Stomach (tissue), 8 donors: ENCODE measurements at regions not wholly inside any gene's neighbourhood (a gene's known extent, or its start where the extent isn't known, plus 50 kb on each side); places are given as distances from the start of the nearest gene placed in this dataset.
"Not testable (repeated sequence)": the region's sequence is repeated elsewhere in the genome, so short reads cannot be mapped to it uniquely, and the experiment has no call there.

ENCODE experiments used
- DNase-seq, 2 donors: peaks; one replicate each; pipeline versions ENCODE4 v3.0.0 to v3.0.0-alpha.2; 2013 to 2019
- H3K27ac ChIP-seq, 5 donors: fragments of 200-600 bp in 4 of 5; sonication (generic) in 4 of 5; one replicate each; pipeline ENCODE4 v1.5.1; 2013 to 2019; ENCODE audit warnings: mild to moderate bottlenecking in 1 of 5, moderate library complexity in 1 of 5
- H3K27me3 ChIP-seq, 3 donors: fragments of 200-600 bp; sonication (generic); one replicate each; pipeline ENCODE4 v1.5.1; 2017 to 2019; ENCODE audit warnings: mixed run types in 1 of 3
- H3K36me3 ChIP-seq, 4 donors: fragments of 200-600 bp; sonication (generic); 1 replicate in 3 of 4; 2 replicates in 1 of 4; pipeline ENCODE4 v1.5.1; 2016 to 2019
- H3K4me1 ChIP-seq, 4 donors: fragments of 200-600 bp; sonication (generic); one replicate each; pipeline ENCODE4 v1.5.1; 2016 to 2019
- H3K4me3 ChIP-seq, 4 donors: fragments of 200-600 bp; sonication (generic) in 3 of 4; one replicate each; pipeline ENCODE4 v1.5.1; 2016 to 2019; ENCODE audit warnings: mild to moderate bottlenecking in 1 of 4
- H3K9me3 ChIP-seq, 4 donors: fragments of 200-600 bp; sonication (generic); one replicate each; pipeline ENCODE4 v1.5.1; 2016 to 2019
- EP300 ChIP-seq: sonication (generic); formaldehyde crosslinking; IDR thresholded peaks from one replicate; pipeline ENCODE4 v1.6.1; 2017; ENCODE audit warnings: antibody characterized with exemption
- POLR2A ChIP-seq, 4 donors: fragments of 450-650 bp; IDR thresholded peaks; one replicate each; pipeline ENCODE4 v1.6.1; 2016; ENCODE audit warnings: antibody characterized with exemption in 4 of 4, control low read depth in 2 of 4, mild to moderate bottlenecking in 1 of 4, moderate library complexity in 1 of 4
- POLR2AphosphoS5 ChIP-seq, 3 donors: sonication (generic); formaldehyde crosslinking; IDR thresholded peaks; one replicate each; pipeline ENCODE4 v1.6.1; 2016; ENCODE audit warnings: antibody characterized with exemption in 3 of 3
- WGBS, 5 donors: extraction: QIAGEN DNeasy Blood & Tissue Kit in 3 of 5; methylation state at CpG; one replicate each; pipeline versions ENCODE4 v1.1.5 to v1.1.7; 2013 to 2018; 5-methylcytosine and 5-hydroxymethylcytosine counted together
- intact Hi-C: fragments of 100-400 bp; cut with DNase I; formaldehyde crosslinking; loops from one replicate; pipeline ENCODE4 v1.15.1; 2023; ENCODE audit warnings: low total_unique reads
- TF ChIP-seq, protein P1 (sequence below), 7 experiments: fragments of 450-650 bp in 4 of 7; fragments of 200-600 bp in 3 of 7; sonication (generic) in 3 of 7; IDR thresholded peaks; one replicate each; pipeline ENCODE4 v1.5.1; 2016 to 2019; ENCODE audit warnings: antibody characterized with exemption in 7 of 7, control low read depth in 2 of 7, mild to moderate bottlenecking in 1 of 7
- donor health status: healthy with polysubstance abuse.
- donor health status: Bipolar disorder and iron deficiency.
- donor health status: healthy.

DNA sequence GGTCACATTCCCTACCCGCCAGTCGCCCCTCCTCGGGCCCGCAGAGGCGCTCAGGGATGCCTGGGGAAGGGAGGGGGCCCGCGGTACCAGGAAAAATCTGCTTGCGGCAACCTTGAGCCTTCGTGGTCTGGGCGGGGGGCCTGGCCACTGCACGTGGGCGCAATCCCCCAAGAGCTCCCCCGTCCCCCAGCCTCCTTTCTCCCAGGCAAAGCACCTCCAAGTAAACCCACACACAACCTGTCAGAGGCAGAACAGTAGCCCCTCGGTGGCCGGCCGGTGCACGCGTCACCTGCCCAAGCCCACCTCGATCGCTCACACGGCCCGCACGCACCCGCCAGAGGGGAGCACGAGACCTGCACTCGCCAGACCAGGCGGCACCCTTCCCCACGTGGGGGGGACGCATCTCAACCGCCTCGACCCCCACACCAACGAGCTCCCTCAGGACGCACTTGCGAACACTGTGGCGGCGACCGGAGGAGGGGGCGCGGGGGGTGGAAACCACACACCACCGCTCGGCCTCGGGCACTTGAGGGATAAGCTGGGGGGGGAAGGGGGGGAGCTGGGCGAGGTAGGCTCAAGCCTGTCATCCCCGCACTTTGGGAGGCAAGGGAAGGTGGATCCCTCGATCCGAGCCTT is 1955.7 kb upstream of the DEFB115 start:
- H3K27me3 ChIP-seq = peaks cover 0 to 12% (median 0%) of the 10 kb centered on the region in 3 donors
- peaks cover 0 to 78% (median 63%) of the 10 kb centered on the region in 4 donors for H3K9me3 ChIP-seq
- WGBS, 5 donors = 74 to 85% (median 82%) methylated on average over 45 to 46 of the region's 46 CpGs
- no peak for DNase-seq
- no peaks in the 10 kb centered on the region for H3K4me1 ChIP-seq
- no peak overlapping the region for H3K27ac ChIP-seq
- H3K36me3 ChIP-seq = no peaks in the 10 kb centered on the region
- TF ChIP-seq EP300 (no peak), POLR2AphosphoS5 (IDR thresholded peaks at IDR 0.05) (no peak), POLR2A (IDR thresholded peaks at IDR 0.05) (no peak)
- TF ChIP-seq, protein P1, sequence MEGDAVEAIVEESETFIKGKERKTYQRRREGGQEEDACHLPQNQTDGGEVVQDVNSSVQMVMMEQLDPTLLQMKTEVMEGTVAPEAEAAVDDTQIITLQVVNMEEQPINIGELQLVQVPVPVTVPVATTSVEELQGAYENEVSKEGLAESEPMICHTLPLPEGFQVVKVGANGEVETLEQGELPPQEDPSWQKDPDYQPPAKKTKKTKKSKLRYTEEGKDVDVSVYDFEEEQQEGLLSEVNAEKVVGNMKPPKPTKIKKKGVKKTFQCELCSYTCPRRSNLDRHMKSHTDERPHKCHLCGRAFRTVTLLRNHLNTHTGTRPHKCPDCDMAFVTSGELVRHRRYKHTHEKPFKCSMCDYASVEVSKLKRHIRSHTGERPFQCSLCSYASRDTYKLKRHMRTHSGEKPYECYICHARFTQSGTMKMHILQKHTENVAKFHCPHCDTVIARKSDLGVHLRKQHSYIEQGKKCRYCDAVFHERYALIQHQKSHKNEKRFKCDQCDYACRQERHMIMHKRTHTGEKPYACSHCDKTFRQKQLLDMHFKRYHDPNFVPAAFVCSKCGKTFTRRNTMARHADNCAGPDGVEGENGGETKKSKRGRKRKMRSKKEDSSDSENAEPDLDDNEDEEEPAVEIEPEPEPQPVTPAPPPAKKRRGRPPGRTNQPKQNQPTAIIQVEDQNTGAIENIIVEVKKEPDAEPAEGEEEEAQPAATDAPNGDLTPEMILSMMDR (IDR thresholded peaks at IDR 0.05) = no peak
- intact Hi-C loops = no loop called here
- no peak overlapping the region for H3K4me3 ChIP-seq

DNA sequence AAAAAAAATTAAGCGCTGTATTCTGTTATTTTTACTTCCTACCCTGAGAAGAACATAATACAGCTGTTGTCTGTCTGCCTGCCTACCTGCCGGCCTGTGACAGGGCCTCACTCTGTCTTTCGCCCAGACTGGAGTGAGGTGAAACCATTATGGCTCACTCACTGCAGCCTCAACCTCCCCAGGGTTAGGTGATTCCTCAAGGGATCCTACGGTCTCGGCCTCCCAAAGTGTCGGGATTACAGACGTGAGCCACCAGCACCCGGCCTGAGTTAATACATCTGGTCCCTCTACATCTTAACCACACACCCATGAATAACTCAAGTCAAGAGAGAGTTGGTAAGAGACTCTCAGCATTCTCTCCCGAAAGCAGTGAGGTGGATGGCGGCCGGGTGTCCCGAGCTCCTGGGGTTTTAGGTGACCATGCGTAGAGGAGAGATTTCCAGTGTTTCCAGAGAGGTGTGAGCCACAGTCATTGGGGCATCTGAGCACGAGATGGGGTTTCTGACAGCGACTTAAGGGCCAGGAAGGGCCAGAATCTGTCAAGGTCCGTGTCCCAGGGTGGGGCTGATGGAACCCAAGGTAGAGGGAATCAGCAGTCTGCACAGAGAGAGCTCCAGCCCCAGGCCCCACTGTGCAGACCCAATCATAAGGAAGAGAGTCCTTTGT is 1954.4 kb upstream of the DEFB115 start:
- TF ChIP-seq EP300 = no peak
- TF ChIP-seq, protein P1 (IDR thresholded peaks at IDR 0.05) = no peak
- no peak for TF ChIP-seq POLR2A (IDR thresholded peaks at IDR 0.05)
- TF ChIP-seq POLR2AphosphoS5 (IDR thresholded peaks at IDR 0.05) = no peak
- H3K9me3 ChIP-seq = peaks cover 0 to 65% (median 53%) of the 10 kb centered on the region in 4 donors
- intact Hi-C loops = no loop called here
- no peaks in the 10 kb centered on the region for H3K36me3 ChIP-seq
- no peak for DNase-seq
- no peak overlapping the region for H3K27ac ChIP-seq
- 69 to 73% (median 73%) methylated on average over 16 of the region's 16 CpGs for WGBS, 5 donors
- H3K4me1 ChIP-seq = no peaks in the 10 kb centered on the region
- H3K4me3 ChIP-seq = no peak overlapping the region
- peaks cover 0 to 16% (median 0%) of the 10 kb centered on the region in 3 donors for H3K27me3 ChIP-seq

DNA sequence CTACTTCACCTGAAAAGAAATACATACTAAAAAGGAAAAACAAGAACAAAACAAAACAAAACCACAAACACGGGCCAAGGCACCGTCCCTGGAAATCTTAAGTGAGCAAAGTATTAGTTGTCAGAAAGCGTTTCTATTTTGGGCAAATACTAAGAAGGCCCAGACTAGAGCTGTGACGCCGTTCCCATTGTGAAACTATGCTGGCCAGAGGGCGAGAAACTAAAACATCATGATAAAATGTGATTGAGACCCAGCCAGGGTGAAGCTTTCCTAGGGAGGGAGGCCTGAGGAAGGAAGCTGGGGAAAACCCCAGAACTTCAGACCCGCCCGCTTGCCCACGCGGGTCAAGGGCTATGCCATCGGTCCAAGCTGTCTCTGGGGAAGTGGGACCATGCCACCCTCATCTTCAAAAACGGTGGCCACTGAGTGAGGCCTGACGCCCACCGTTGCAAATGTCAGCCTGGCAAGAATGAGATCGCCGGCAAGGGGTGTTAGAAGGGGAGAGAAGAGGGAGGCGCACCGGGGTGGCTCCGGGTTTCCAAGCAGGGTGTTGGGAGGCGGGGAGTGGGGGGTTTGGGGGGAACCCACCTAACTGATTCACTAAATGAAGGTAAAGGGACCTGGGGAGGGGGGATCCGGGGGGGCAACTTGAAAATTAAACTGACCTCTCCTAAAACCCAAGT is 1950.9 kb upstream of the DEFB115 start:
- H3K36me3 ChIP-seq = no peaks in the 10 kb centered on the region
- no peak for DNase-seq
- no peak overlapping the region for H3K27ac ChIP-seq
- TF ChIP-seq, protein P1 (IDR thresholded peaks at IDR 0.05) = no peak
- TF ChIP-seq POLR2AphosphoS5 (IDR thresholded peaks at IDR 0.05) (no peak), EP300 (no peak), POLR2A (IDR thresholded peaks at IDR 0.05) (no peak)
- no peak overlapping the region for H3K4me3 ChIP-seq
- WGBS, 5 donors = 44 to 71% (median 58%) methylated on average over 21 of the region's 21 CpGs
- H3K27me3 ChIP-seq = peaks cover 0 to 16% (median 0%) of the 10 kb centered on the region in 3 donors
- no peaks in the 10 kb centered on the region for H3K4me1 ChIP-seq
- H3K9me3 ChIP-seq = peaks cover 0 to 42% (median 27%) of the 10 kb centered on the region in 4 donors
- intact Hi-C loops = no loop called here

DNA sequence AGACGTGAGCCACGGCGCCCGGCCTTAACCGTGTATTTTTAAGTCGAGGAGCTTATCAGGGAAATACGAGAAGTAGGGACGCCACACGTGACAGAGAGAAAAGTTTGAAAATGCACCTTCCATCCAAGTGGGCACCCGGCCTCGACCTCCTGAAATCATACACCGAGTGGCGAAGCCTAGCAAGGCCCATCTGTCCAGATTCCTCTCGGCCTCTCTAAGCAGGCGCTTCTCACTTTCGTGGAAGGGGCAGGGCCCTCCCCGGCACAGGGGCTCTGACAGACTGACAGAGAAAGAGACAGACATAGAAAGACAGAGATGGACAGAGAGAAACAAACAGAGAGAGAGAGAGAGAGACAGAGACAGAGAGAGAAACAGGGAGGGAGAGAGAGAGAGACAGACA is 1950.0 kb upstream of the DEFB115 start:
- intact Hi-C loops, H3K4me1 ChIP-seq, DNase-seq, H3K4me3 ChIP-seq, H3K36me3 ChIP-seq, H3K27ac ChIP-seq: not testable (repeated sequence)
- H3K27me3 ChIP-seq = peaks cover 0 to 16% (median 0%) of the 10 kb centered on the region in 3 donors
- 78 to 92% (median 83%) methylated on average over 10 to 13 of the region's 17 CpGs for WGBS, 5 donors
- peaks cover 0 to 38% (median 23%) of the 10 kb centered on the region in 4 donors for H3K9me3 ChIP-seq

DNA sequence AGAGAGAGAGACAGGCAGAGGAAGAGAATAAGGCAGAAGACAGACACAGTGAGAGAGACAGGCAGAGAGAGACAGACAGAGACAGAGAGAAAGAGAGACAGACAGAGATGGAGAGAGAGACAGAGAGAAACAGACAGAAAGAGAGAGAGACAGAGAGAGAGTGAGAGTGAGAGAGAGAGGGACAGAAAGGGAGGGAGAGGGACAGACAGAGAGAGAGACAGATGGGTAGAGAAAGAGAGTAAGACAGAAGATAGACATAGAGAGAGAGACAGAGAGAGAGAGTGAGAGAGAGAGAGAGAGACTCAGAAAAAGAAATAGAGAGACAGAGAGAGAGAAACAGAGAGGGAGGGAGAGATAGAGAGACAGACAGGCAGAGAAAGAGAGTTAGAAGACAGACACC is 1948.5 kb upstream of the DEFB115 start:
- intact Hi-C loops, H3K27ac ChIP-seq, H3K4me1 ChIP-seq, H3K4me3 ChIP-seq, DNase-seq, H3K36me3 ChIP-seq: not testable (repeated sequence)
- Histone ChIP-seq H3K9me3 (peaks cover 0 to 35% (median 18%) of the 10 kb centered on the region in 4 donors), H3K27me3 (peaks cover 0 to 20% (median 0%) of the 10 kb centered on the region in 3 donors)

DNA sequence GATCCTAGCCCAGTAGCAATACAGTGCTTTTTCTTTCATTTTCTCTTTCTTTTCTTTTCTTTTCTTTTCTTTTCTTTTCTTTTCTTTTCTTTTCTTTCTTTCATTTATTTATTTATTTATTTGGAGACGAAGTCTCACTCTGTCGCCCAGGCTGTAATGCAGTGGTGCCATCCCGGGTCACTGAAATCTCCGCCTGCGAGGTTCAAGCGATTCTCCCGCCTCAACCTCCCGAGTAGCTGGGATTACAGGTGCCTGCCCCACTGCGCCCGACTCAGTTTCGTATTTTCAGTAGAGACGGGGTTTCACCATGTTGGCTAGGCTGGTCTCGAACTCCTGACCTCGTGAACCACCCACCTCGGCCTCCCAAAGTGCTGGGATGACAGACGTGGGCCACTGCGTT is 1948.0 kb upstream of the DEFB115 start:
- WGBS, 5 donors = 72 to 81% (median 77%) methylated on average over 17 of the region's 17 CpGs

DNA sequence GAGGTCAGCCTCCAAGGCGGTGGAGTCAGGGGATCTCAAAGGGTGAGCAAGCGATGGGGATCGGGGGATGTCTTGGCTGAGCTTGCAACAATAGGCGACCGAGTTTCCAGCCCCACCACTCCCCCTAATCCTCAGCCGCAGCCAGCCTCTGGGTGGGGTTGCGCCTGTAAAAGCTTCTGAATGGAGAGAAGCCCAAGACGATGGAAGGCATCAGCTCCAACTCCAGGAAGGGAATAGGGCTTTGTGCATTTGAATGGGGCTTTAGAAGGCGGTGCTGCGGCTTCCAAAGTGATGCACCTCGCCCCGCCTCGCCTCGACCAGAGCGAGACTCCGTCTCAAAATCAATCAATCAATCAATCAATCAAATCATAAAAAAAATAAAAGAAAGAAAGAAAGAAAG is 1946.4 kb upstream of the DEFB115 start:
- 57 to 84% (median 73%) methylated on average over 16 of the region's 16 CpGs for WGBS, 5 donors
- intact Hi-C loops = not testable (repeated sequence)

More for the DNA sequence above, 1948.0 kb upstream of the DEFB115 start:
- H3K36me3 ChIP-seq, intact Hi-C loops, H3K27ac ChIP-seq, DNase-seq, H3K4me3 ChIP-seq, H3K4me1 ChIP-seq: not testable (repeated sequence)
- H3K27me3 ChIP-seq = peaks cover 0 to 17% (median 0%) of the 10 kb centered on the region in 3 donors
- peaks cover 0 to 37% (median 16%) of the 10 kb centered on the region in 4 donors for H3K9me3 ChIP-seq

DNA sequence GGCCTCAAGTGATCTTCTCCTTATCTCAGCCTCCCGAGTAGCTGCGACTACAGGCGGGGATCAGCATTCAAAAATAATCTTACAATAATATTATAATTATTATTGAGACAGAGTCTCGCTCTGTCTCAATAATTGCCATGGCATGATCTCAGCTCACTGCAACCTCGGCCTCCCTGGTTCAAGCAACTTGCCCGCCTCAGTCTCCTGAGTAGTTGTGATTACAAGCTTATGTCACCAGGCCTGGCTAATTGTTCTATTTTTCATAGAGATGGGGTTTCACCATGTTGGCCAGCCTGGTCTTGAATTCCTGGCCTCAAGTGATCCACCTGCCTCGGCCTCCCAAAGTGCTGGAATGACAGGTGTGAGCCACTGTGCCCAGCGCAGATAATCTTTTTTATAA is 1944.8 kb upstream of the DEFB115 start:
- WGBS, 5 donors = 58 to 66% (median 63%) methylated on average over 8 of the region's 8 CpGs
- not testable (repeated sequence) for DNase-seq

More for the DNA sequence above, 1946.4 kb upstream of the DEFB115 start:
- not testable (repeated sequence) for H3K27ac ChIP-seq, H3K36me3 ChIP-seq, H3K4me3 ChIP-seq, DNase-seq, H3K4me1 ChIP-seq
- Histone ChIP-seq H3K9me3 (peaks cover 0 to 34% (median 14%) of the 10 kb centered on the region in 4 donors), H3K27me3 (peaks cover 0 to 13% (median 0%) of the 10 kb centered on the region in 3 donors)

More for the DNA sequence above, 1944.8 kb upstream of the DEFB115 start:
- intact Hi-C loops, H3K27ac ChIP-seq, H3K27me3 ChIP-seq, H3K4me1 ChIP-seq, H3K4me3 ChIP-seq, H3K36me3 ChIP-seq: not testable (repeated sequence)
- peaks cover 0 to 34% (median 14%) of the 10 kb centered on the region in 4 donors for H3K9me3 ChIP-seq
